Psoas muscle (tissue), 7 donors: ENCODE measurements at regions not wholly inside any gene's neighbourhood (a gene's known extent, or its start where the extent isn't known, plus 50 kb on each side); places are given as distances from the start of the nearest gene placed in this dataset.

Experiments
- ATAC-seq, 4 donors: fragments of 200-7000 bp; cut with Tn5 transposase; one replicate each; pipeline ENCODE4 v1.9.1; 2020; ENCODE audit warnings: moderate library complexity in 3 of 4, mild to moderate bottlenecking in 2 of 4
- DNase-seq, 2 donors: peaks; one replicate each; pipeline ENCODE4 v3.0.0-alpha.2; 2020
- H3K27ac ChIP-seq: fragments of 200-600 bp; one replicate; pipeline ENCODE4 v1.8.0; 2022
- H3K27me3 ChIP-seq, 3 donors: fragments of 200-600 bp in 1 of 3; one replicate each; pipeline versions ENCODE4 v1.6.1 to v1.8.0; 2013 to 2022; ENCODE audit warnings: low read length in 2 of 3, mild to moderate bottlenecking in 2 of 3, moderate library complexity in 1 of 3; ENCODE audit not compliant: insufficient read depth in 3 of 3
- H3K36me3 ChIP-seq, 2 donors: fragments of 200-600 bp in 1 of 2; one replicate each; pipeline versions ENCODE4 v1.6.1 to v1.8.0; 2013 to 2022; ENCODE audit warnings: low read depth in 1 of 2, mild to moderate bottlenecking in 1 of 2, moderate library complexity in 1 of 2; ENCODE audit not compliant: insufficient read depth in 1 of 2
- H3K4me1 ChIP-seq: fragments of 200-600 bp; one replicate; pipeline ENCODE4 v1.8.0; 2022
- H3K4me3 ChIP-seq: fragments of 200-600 bp; one replicate; pipeline ENCODE4 v1.8.0; 2022; ENCODE audit warnings: mild to moderate bottlenecking
- H3K9me3 ChIP-seq: fragments of 200-600 bp; one replicate; pipeline ENCODE4 v1.8.0; 2022
- WGBS, 3 donors: extraction: QIAGEN DNeasy Blood & Tissue Kit; methylation state at CpG; one replicate each; pipeline versions ENCODE4 v1.1.6 to v1.1.7; 2013; 5-methylcytosine and 5-hydroxymethylcytosine counted together
- intact Hi-C, 2 donors: fragments of 100-400 bp; cut with DNase I; formaldehyde crosslinking; loops; one replicate each; pipeline versions ENCODE4 v1.11.0 to v1.14.2; 2022
- TF ChIP-seq, protein P1 (sequence below): fragments of 200-600 bp; IDR thresholded peaks from one replicate; pipeline ENCODE4 v1.8.0; 2022; ENCODE audit warnings: antibody characterized with exemption
- donor health status: healthy with polysubstance abuse.
- donor health status: DM: no; HTN: no; CAD: no; lungs with moderate emphysema.
- donor health status: Bipolar disorder and iron deficiency.
- donor health status: healthy.
- donor health status: DM: yes; HTN: yes; CAD: no.
- donor health status: DM: no; HTN: no; CAD: no.
- donor health status: DM: yes; HTN: yes; CAD: no.

DNA sequence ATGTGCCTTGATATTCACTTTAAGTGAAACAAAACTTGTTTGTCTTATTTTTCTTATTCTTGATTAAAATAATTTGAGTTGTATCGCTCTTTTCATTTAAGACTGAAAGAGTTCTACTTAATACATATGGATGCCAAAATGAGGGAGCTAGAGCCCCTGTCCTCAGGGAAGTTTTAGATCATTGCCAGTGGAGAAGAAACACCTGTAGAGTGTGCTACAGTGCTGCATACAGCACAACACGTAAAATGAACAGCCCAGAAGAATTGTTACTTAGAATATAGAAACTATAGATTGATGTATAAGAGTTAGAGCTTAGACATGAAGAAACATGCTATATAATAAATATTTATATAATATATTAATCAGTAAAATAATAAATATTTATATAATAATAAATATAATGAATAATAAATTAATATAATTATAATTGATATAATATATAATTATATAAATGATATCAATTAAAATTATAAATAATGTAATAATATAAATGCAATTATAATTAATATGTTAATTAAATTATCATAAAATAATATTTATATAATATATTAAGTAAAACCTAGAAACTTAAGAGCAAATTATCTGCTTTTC is 1234.7 kb downstream of the ROBO2 start:
- whole genome bisulfite sequencing, 3 donors: 75 to 86% (median 77%) methylated on average over 2 of the region's 2 CpGs

DNA sequence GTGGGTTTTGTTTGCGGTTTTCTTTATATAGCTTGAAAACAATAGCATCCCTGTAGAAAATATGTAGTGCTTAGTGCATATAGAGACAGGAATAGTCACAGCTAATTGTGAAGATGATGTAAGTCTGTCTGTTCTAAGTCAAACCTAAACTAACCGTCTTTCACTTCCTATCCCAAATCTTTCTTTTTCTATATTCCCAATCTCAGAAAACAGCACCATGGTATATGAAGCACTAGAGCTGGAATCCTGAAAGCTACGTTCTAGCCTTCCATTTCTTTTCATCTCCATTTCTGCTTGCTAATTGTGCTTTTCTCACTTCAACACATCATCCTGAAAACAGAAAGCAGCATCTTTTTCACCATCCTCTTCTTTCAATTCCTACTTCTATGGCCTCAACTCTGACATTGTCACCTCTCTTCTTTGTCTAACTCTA is 1235.5 kb downstream of the ROBO2 start:
- DNase-seq (no peak), ATAC-seq (no peak)
- TF ChIP-seq, protein P1, sequence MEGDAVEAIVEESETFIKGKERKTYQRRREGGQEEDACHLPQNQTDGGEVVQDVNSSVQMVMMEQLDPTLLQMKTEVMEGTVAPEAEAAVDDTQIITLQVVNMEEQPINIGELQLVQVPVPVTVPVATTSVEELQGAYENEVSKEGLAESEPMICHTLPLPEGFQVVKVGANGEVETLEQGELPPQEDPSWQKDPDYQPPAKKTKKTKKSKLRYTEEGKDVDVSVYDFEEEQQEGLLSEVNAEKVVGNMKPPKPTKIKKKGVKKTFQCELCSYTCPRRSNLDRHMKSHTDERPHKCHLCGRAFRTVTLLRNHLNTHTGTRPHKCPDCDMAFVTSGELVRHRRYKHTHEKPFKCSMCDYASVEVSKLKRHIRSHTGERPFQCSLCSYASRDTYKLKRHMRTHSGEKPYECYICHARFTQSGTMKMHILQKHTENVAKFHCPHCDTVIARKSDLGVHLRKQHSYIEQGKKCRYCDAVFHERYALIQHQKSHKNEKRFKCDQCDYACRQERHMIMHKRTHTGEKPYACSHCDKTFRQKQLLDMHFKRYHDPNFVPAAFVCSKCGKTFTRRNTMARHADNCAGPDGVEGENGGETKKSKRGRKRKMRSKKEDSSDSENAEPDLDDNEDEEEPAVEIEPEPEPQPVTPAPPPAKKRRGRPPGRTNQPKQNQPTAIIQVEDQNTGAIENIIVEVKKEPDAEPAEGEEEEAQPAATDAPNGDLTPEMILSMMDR: no peak
- 84 to 95% (median 92%) methylated on average over 3 of the region's 3 CpGs for WGBS, 3 donors
- no peak overlapping the region for H3K4me3 ChIP-seq
- intact Hi-C loops: no loop called here
- H3K4me1 ChIP-seq: no peaks in the 10 kb centered on the region
- H3K27me3 ChIP-seq: no peaks in the 10 kb centered on the region
- H3K36me3 ChIP-seq: no peaks in the 10 kb centered on the region
- H3K27ac ChIP-seq: no peak overlapping the region
- H3K9me3 ChIP-seq: no peaks in the 10 kb centered on the region

More for the DNA sequence above, 1234.7 kb downstream of the ROBO2 start:
- H3K27ac ChIP-seq: no peak overlapping the region
- intact Hi-C loops: no loop called here
- no peak overlapping the region for H3K4me3 ChIP-seq
- no peak for ATAC-seq
- no peaks in the 10 kb centered on the region for H3K27me3 ChIP-seq
- no peak for DNase-seq
- no peaks in the 10 kb centered on the region for H3K4me1 ChIP-seq
- TF ChIP-seq, protein P1: no peak
- H3K36me3 ChIP-seq: no peaks in the 10 kb centered on the region
- no peaks in the 10 kb centered on the region for H3K9me3 ChIP-seq

DNA sequence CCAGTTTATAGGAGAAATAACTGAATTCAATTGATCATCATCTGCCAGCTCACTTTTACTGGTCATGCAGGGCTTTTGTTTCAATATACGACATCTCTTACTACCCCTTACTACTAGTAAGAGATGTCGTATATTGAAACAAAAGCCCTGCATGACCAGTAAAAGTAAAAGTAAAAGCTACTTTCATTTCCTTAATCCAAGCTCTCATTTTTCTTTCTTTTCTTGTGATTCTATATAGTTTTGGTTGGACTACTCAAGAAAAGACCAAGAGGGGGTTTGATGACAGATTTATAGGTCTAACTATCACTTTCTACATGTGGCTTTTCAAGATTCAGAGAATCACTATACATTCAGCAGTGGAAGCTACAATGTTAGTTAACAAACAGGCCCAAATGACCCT is 1237.3 kb downstream of the ROBO2 start:
- Histone ChIP-seq H3K4me3 (no peak overlapping the region), H3K4me1 (no peaks in the 10 kb centered on the region), H3K27me3 (no peaks in the 10 kb centered on the region), H3K9me3 (no peaks in the 10 kb centered on the region), H3K27ac (no peak overlapping the region), H3K36me3 (no peaks in the 10 kb centered on the region)
- 92 to 99% (median 96%) methylated on average over 2 of the region's 2 CpGs for WGBS, 3 donors
- intact Hi-C loops: no loop called here
- DNase-seq (no peak), ATAC-seq (no peak)
- TF ChIP-seq, protein P1: no peak

DNA sequence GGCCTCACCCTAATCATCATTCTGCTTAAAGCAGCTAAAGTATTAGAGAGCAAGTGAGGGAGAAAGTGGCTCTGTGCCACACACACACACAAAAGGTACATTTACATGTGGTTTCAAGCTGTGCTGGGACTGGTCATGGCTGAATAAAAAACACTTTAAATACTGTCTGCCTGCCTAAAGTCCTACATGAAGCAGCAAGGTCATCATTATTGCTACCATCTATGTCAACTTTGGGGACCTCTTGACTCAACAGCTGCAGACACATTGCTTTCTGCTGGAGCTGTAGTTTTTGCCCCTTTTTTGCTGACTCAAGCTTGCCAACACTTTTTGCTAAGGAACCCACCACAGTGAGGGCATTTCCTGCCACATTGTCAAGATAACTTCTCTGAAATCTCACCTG is 1237.9 kb downstream of the ROBO2 start:
- H3K4me3 ChIP-seq: no peak overlapping the region
- no peak for DNase-seq
- intact Hi-C loops: no loop called here
- no peaks in the 10 kb centered on the region for H3K4me1 ChIP-seq
- no peaks in the 10 kb centered on the region for H3K27me3 ChIP-seq
- H3K9me3 ChIP-seq: no peaks in the 10 kb centered on the region
- TF ChIP-seq, protein P1: no peak
- H3K27ac ChIP-seq: no peak overlapping the region
- no peaks in the 10 kb centered on the region for H3K36me3 ChIP-seq
- no peak for ATAC-seq

DNA sequence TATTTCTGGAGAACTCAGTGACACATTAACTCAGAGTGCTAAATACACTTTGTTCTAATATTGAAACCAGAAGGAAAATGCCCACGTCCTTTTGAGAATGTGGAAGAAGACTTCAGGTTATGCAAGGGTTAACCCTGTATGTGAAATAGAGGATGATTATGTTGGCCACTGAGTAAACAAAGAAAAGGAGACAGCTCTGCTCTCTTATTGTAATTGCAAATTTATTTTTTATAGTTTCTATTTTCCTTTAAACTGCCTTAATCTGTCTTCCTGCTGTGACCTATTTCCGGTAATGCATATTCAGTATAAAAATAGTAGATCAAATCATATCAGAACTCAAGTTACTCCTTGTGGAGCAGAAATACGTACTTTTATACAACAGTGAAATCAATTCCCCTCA is 1239.2 kb downstream of the ROBO2 start:
- Histone ChIP-seq H3K4me1 (no peaks in the 10 kb centered on the region), H3K36me3 (no peaks in the 10 kb centered on the region), H3K9me3 (no peaks in the 10 kb centered on the region), H3K4me3 (no peak overlapping the region), H3K27me3 (no peaks in the 10 kb centered on the region), H3K27ac (no peak overlapping the region)
- WGBS, 3 donors: 64 to 77% (median 70%) methylated on average over 3 of the region's 3 CpGs
- TF ChIP-seq, protein P1: no peak
- intact Hi-C loops: no loop called here
- DNase-seq (no peak), ATAC-seq (no peak)
